ENCODE measurements at regions not wholly inside any gene's neighbourhood (a gene's known extent, or its start where the extent isn't known, plus 50 kb on each side); places are given as distances from the start of the nearest gene placed in this dataset.

- TF ChIP-seq, protein P1, sequence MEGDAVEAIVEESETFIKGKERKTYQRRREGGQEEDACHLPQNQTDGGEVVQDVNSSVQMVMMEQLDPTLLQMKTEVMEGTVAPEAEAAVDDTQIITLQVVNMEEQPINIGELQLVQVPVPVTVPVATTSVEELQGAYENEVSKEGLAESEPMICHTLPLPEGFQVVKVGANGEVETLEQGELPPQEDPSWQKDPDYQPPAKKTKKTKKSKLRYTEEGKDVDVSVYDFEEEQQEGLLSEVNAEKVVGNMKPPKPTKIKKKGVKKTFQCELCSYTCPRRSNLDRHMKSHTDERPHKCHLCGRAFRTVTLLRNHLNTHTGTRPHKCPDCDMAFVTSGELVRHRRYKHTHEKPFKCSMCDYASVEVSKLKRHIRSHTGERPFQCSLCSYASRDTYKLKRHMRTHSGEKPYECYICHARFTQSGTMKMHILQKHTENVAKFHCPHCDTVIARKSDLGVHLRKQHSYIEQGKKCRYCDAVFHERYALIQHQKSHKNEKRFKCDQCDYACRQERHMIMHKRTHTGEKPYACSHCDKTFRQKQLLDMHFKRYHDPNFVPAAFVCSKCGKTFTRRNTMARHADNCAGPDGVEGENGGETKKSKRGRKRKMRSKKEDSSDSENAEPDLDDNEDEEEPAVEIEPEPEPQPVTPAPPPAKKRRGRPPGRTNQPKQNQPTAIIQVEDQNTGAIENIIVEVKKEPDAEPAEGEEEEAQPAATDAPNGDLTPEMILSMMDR (conservative IDR thresholded peaks at IDR 0.05; ENCODE audit: low read depth in 2 of 2): no peak
- no peak for TF ChIP-seq CREB1 (CRISPR knock-in tag; IDR thresholded peaks at IDR 0.05; ENCODE audit: low read depth)
- no peak for TF ChIP-seq POLR2AphosphoS5 (IDR thresholded peaks at IDR 0.05; ENCODE audit: low read depth)
- TF ChIP-seq ETS1 (IDR thresholded peaks at IDR 0.05): no peak
- no peak for TF ChIP-seq REST (IDR thresholded peaks at IDR 0.05; ENCODE audit: unreplicated experiment)
- TF ChIP-seq EZH2 (IDR thresholded peaks at IDR 0.05; ENCODE audit: low read depth, unreplicated experiment): no peak
These were observed 378.9 kb upstream of the AUTS2 start for GRCh38 chr7:69219381-69219780.
